Endothelial cell of umbilical vein (primary cell): ENCODE measurements at regions not wholly inside any gene's neighbourhood (a gene's known extent, or its start where the extent isn't known, plus 50 kb on each side); places are given as distances from the start of the nearest gene placed in this dataset.

Source experiments
- CTCF ChIP-seq, 2 donors: IDR thresholded peaks; 1 replicate in 1 of 2; 2 replicates in 1 of 2; pipeline ENCODE4 v1.5.1; 2011; ENCODE audit warnings: low read length in 2 of 2, mild to moderate bottlenecking in 2 of 2, moderate library complexity in 2 of 2, control low read depth in 1 of 2, inconsistent platforms in 1 of 2, low read depth in 1 of 2; ENCODE audit not compliant: insufficient read depth in 1 of 2; ENCODE audit errors: extremely low read depth in 1 of 2
- POLR2A ChIP-seq: IDR thresholded peaks from 2 replicates; pipeline ENCODE4 v1.6.1; 2012; ENCODE audit warnings: low read depth, mild to moderate bottlenecking, control low read depth, low read length

GRCh38 chr18:28973324-28973723 lies 796.4 kb upstream of the CDH2 start:
- TF ChIP-seq CTCF (IDR thresholded peaks at IDR 0.05; ENCODE audit: extremely low read depth in 1 of 2, insufficient read depth in 1 of 2, low read depth in 1 of 2, low read length in 2 of 2): no peak
- TF ChIP-seq POLR2A: no peak
